Amniotic epithelial cell (primary cell): ENCODE measurements at regions not wholly inside any gene's neighbourhood (a gene's known extent, or its start where the extent isn't known, plus 50 kb on each side); places are given as distances from the start of the nearest gene placed in this dataset.
A peak's percentile ranks its signal among the peaks of the same experiment; 100 is the strongest.

Experiments used
- DNase-seq: peaks from one replicate; pipeline ENCODE4 v3.0.0-alpha.2; 2010; ENCODE audit warnings: low read depth

DNA sequence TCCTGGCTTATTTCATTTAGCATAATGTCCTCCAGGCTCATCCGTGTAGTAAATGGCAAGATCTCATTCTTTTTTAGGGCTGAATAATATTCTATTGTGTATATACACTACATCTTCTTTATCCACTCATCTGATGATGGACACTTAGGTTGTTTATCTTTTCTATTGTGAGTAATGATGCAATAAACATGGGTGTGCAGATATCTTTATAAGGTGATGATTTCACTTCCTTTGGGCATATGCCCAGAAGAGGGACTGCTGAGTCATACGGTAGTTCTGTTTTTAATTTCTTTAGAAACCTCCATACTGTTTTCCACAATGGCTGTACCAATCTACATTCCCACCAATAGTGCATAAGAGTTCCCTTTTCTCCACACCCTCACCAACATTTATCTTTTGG lies 317.6 kb upstream of the CNKSR2 start:
- peak; percentile 53 for DNase-seq

DNA sequence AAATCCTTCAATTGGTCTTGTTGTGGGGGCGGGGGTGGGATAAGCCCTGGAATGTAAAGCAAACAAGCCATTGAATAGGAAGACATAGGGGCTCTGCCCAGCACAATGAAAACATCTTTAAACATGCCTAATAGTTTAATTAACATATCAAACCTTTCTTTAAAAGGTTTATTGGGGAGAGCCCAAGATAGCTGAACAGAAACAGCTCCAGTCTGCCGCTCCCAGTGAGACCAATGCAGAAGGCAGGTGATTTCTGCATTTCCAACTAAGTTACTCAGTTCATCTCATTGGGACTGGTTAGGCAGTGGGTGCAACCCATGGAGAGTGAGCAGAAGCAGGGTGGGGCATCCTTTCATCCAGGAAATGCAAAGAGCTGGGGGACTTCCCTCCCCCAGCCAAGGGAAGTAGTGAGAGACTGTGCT lies 327.2 kb upstream of the CNKSR2 start:
- DNase-seq, result no peak

DNA sequence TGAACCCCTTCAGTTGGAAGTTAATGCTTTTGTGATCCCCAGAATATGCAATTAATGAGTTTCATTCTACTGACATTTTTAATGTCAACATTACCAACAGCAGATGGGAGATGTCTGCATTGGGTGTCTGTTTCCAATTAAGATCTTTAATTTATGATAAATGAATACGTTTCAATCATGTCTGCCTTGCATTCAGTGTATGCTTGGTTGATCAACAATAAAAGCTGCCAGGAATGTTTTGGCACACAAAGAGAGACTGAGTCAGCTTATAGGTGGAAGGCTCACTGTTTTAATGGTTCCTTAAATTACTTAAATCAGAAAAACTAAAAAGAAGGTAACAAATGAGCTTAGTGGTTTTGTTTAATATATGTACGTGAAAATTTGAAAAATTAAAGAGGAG lies 359.9 kb upstream of the CNKSR2 start:
- DNase-seq, result no peak

DNA sequence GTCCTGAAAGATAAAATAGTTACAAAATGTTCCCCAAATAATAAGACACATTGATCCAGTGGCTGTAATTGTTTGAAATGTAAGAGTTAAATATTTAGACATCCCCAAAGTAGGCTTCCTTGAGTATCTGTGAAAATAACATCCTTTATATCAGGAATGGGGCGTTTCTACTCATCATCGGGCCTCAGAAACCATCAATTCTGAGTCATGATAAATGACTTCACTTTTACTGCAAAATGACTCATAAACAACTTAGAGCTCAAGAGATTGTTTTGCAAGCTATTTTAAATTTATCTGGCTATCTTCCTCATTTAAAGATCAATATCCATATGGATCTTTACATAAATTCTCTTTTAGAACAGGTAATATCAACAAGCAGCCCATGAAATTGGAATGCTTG lies 369.4 kb upstream of the CNKSR2 start:
- peak; percentile 29 for DNase-seq

DNA sequence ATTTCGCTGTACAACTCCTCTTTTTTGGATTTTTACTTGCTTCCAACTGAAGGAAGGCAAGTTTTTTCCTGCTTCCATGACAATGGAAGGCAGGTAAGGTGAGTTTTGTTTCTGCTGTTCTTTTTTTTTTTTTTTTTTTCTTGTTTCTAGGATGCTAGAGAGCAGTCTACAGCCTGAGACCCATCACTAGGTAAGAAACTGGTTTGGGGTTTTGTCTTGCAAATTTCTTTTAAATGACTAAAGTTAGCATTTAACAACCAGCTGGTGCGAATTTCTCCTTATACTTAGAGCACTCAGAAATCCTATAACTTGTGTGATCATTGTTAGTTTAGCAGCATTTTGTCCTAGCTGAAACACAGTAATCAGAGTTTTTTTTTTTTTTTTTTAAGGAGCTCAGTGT lies 378.4 kb upstream of the CNKSR2 start:
- no peak for DNase-seq

DNA sequence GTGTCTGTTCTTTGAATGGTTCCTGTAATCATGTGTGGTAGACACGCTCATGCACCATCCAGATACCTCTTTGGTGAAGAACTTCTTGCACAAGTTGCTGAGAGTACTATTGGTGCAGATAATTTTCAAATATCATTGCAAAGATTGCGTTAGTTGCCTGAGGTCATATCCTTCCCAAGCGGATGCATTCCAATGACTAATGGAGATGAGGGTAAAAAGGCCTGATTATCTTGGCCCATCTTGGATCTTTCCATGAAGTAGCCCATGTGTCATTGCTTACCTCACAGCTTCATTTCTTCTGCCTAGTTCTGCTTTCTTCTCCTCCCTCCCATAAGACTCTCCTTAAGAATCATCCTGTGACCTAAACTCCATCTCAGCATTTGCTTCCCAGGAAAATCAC lies 384.9 kb upstream of the CNKSR2 start:
- peak; percentile 64 for DNase-seq

DNA sequence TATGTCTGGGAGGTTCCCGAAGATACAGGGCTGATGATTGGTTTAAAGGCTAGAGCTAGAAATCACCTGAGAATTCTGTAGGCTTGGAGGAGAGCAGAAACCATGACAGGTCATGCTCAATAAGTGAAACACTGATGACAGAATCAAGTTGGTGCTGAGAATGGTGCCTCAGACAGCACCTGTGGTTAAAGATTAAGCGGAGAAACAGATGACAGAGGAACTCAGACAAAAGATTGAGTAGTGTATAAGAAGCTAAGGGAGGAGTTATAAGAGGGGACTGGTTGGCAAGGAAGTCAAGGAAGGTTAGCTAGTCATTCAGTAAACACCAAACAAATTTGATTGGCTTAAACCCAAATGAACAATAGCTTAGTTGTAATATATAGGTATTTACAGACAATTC lies 385.4 kb upstream of the CNKSR2 start:
- no peak for DNase-seq

DNA sequence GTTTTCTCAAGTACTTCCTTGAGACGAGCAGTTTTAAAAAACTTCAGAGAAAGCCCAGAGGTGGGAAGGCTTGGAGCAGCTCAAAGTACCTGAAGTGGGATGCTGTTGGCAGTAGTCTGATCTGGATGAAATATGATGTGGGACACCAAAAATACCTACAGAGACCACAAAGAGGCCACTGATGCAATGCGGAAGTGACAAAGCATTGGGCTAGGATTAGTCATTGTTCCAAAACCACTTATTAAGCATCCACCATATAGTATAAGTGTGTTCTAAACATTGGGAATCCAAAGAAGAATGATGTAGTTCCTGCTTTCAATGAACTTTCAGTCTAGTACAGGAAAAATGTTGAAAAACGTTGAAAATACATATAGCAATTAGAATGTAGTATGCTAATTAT lies 386.1 kb upstream of the CNKSR2 start:
- DNase-seq, result peak; percentile 78

DNA sequence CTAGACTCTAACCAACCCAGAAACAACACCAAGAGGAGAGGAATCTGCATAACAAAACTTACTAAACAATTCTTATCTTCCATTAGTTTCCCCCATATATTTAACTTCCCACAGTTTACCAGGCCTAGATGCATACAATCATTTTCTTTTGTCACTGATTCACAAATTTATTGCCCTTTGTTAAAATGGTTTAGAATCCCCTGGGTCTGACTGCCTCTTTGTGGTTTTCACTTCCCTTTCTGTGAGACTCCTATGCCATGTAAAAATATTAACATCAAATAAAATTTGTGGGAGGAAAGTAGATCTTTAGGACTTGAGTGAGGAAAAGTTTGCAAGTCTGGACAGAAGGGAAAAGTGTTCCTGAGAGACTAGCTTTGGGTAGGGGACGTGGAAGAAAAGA lies 393.8 kb upstream of the CNKSR2 start:
- no peak for DNase-seq

DNA sequence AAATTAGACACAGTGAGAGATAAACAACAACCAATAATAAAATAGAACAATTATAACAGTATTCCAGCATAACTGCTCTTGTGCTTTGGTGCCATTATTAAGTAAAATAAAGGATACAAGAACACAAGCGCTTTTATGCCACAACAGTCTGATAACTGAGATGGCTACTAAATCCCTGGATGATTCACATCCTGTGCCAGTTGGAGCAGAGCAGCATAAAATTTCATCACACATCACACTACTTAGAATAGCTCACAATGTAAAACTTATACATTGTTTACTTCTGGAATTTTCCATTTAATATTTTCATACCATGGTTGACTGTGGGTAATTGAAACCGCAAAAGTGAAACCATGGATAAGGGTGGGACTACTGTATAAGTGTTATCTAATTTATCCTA lies 399.9 kb upstream of the CNKSR2 start:
- DNase-seq, result peak; percentile 86

DNA sequence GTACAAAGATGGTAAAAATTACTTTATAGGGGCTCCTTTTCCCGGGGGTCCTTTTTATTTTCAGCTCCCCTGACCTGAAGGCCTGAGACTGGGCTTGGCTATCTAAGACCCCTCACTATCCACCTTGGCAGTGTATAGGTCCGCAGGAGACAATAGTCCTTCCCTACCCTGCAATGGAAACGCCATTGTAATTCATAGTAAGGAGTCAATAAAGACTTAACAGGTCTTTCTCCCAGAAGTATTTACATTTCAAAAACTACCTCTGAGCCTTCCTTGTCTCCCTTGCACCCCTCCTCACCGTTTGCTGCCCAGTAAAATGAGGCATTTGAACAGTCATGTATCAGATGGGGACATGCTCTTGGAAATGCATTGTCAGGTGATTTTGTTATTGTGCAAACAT lies 401.2 kb upstream of the CNKSR2 start:
- DNase-seq, result no peak

DNA sequence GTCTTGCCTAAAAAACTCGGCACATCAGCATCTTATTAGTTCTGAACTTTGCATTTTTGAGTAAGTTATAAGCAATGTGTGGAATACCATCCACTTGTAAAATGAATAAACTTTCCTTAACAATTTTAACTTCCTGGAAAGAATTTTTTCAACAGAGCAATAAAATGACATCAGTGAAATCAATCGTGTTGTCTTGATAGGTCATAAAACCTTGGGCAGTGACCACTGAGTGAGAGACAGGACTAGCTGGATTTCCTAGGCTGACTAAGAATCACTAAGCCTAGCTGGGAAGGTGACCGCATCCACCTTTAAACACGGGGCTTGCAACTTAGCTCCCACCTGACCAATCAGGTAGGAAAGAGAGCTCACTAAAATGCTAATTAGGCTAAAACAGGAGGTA lies 403.0 kb upstream of the CNKSR2 start:
- no peak for DNase-seq

DNA sequence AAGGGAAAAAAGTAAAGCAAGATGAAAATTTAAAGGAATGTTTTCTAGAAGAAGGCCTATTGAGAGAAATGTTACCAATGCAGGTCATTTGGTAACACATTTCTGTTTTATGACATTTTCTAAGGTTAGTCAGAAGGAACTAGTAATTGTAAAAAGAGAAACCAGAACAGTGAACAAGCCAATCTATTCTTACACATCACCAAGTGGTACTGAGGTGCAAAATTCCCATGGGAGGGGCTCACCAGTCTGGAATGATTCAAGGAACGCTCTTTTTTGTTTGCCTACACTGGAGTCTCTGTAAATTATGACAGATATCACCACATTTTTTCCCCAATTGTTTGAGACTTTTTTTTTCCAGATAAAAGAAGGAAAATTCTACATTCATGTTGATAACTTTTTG lies 404.7 kb upstream of the CNKSR2 start:
- DNase-seq, result no peak

DNA sequence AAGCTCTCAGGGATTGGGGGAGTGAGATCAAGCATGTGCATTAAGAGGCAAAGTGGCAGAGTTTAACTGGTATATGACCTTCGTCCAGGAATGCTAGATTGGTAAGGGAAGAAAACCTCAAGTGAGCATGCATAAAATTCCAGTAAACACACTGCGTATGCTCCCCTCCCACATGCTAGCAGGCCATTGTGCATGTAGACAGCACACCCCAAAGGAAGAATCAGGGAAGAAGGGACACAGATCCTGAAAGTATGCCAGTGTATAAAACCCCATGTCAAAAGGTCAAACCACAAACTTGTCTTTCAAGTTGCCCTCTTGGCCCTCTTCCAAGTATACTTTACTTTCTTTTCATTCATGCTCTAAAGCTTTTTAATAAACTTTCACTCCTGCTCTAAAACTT lies 405.2 kb upstream of the CNKSR2 start:
- DNase-seq, result peak; percentile 82

DNA sequence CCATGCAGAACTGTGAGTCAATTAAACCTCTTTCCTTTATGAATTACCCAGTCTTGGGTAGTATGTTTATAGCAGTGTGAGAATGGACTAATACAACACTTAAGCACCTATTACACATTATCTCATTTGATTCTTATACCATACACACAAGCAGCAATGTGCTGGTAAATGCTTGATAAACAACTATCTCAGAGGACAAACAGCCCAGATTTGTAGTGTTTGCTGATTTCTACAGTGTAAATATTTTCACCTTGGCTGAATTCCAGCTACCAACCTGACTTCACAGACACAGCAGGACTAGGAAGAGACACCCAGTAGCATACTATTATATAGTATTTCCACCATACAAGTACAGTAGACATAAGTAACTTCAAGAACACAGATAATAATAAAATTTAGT lies 406.5 kb upstream of the CNKSR2 start:
- no peak for DNase-seq

DNA sequence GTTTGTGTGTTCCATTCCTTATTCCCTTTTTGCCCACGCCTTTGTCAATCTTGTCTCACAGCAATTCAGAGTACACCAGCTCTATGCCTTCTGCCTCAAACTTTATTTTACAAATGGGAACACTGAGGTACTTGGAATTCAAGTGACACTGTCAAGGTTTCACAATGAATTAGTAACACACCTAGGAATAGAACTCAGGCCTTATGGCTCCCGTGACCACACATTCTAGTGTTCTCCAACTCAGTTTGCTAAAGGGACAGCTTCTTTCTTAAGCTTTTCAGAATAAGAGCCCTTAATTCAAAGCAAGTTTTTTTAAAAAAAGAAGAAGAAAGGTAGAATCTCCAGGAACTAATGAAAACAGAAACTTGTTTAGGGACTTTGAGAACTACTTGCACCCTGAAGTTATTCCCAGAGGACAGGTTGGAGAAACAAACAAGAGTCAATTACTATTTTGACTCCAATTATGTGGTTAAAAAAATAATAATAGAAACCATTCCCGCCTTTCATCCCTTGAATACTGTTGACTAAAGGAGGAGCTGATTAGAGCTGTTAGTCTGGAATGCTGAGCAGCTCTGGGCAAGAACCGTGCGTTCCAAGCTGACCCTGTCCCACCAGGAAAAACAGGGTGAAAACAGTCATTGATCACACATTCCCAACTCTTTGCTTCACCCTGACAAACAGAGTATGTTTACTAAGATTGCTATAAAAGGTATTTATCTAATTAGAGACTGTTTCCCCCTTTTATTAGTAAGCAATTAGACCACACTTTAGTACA lies 408.8 kb upstream of the CNKSR2 start:
- no peak for DNase-seq

DNA sequence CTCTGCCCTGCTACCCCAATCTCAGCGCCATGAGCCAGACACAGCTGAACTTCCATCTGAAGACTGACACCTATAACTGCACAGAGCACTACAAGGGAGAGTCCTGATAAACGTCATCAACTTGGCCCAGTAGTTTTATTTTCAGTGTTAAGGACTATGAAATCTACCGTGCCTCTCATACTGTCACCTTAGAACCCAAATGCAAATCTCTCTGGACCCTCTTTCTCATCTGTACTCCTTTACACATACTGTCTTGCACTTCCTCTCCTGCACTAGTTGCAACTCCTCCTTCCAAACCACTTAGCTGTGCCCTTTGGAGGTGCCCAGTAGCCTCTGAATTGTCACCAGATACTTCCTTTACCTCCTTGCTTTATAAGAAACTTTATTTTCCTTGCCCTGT lies 420.2 kb upstream of the CNKSR2 start:
- no peak for DNase-seq

DNA sequence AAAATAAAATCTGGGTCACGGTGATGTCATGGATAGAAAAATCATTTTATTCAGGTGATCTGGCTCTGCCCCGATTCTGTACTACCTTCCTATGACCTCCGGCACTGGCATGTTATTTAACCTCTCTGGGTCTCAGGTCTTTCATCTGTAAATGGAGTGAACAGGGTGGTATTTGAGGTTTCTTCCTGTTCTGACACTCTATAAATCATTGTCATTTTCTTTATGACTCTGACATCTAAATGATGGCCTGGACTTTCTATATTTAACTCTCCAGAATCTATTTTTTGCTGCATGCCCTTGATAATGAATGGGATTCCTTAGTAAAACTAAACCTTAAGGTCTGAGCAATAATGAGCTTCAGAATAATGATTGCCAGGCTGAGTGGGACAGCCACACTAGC lies 422.0 kb upstream of the CNKSR2 start:
- DNase-seq, result no peak

DNA sequence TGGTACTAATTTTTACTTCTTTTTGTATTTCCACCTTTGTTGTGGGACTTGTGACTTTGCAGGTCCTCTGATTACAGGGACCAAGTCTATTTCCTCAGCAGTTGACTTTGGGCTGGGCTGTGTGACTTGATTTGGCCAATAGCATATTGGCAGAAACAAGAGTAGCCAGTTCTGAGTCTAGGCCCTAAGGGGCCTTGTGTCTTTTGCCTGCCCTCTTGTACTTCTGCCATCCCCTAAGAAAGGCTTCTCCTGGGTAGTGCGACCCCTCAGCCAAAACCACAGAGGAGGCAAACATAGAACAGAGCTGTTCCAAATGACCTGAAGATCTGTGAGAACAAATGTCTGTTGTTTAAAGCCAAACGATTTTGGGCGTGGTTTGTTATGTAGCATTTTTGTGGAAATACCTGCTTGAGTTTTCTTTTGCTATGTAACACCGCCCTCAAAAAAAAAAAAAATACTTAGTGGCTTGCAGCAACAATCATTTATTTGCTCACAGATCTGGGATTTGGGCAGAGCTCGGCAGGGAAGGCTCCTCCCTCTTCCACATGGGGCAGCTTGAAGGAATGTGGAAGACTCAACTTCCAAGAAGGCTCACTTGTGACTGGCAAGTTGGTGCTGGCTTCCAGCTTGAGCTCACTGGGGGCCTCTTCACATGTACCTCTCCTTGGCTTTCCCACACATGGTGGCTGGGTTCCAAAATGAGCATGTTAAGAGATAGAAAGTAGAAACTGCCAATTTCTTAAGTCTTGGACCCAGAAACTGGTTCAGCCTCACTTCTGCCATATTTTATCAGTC lies 423.0 kb upstream of the CNKSR2 start:
- DNase-seq, result no peak

DNA sequence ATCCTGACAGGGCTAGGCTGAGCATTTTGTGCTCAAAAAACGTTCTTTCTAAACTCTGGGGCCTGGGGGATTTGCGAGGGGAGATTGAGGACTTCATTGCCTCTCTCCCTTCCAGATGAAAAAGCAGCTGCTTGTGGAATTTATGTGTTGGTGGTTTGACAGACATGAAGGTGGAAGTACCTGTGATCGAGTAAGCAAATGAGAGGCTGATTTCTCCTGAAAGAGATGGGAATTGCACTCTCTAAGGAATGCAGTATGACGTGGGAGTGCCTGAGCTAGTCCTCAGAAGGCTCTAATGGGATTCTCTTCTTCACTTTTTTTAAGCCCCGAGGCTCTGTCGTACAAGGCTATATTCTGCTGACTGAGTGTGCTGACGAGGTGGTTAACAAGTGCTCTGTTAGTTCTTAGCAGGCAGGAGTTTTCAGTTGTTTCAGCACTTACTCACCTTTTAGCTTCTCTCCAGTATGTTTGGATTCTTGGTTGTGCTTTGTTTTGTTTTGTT lies 426.8 kb upstream of the CNKSR2 start:
- peak; percentile 10 for DNase-seq

DNA sequence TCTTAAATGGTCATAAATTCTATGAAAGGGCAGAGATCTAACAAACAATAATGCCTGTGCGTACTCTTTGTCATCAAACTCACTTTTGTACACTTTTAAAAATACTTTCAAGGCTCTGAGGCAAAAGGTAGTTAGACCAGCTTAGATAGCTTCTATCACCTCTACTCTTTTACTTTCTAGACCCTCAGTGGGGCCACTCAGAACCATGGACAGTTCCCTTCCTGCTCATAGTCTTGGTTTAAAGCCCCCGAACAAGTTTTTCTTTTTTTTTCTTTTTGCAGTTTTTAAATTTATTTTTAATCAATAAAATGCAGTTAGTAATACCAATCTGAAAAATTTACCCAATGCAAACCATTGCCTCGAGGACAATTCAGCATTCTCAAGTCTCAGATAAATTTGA lies 460.5 kb upstream of the CNKSR2 start:
- peak; percentile 19 for DNase-seq

DNA sequence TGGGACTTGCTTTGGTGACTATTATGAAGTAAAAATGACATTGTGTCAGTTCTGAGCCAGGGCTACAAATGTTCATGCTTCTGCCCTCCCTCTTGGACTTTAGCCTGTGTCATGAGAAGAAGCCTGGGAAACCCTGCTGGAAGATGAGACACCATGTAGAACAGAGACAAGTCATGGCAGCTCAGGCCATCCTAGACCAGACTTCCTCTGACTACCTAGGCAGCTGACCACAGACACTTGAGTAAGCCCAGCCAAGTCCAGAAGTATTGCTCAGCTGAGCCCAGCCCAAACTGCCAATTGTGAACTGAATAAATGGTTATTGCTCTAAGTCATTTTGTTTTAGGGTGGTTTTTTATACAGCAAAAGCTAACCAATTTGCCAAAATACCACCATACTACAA lies 467.6 kb upstream of the CNKSR2 start:
- DNase-seq, result peak; percentile 1

DNA sequence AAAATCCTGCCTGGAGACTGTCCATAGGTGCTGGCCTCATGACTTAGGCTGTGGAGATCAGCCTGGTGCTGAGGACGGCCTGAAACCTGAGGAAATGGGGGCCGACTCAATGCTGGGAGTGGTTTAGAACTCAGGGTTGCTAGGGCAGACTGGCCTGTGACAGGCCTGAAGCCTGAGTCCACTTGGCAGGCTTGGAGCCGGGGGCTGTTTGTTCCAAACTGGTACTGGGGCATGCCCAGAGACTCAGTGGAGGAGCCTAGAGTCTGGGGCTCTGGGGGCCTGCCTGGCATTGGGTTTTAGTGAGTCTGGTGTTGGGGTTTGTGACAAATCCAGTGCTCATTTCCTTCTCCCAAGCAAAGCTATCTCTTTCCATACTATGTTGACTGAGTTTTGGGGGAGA lies 489.7 kb upstream of the CNKSR2 start:
- DNase-seq, result no peak

DNA sequence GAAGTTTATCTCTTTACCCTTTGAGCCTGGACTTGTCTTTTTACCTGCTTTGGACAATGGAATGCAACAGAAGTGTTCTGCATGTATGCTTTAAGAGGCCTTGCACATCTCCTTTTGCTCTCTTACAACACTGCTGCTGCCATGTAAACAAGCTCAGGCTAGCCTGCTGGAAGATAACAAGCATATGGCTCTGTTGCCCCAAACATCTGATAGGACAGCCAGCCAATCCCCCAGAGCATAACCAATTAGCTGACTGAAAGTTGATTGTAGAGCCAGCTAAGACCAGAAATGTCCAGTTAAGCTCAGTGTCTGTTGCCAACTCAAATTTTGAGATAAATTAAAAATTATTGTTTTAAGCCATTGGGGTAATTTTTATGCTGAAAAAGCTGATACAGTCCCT lies 510.6 kb upstream of the CNKSR2 start:
- DNase-seq, result no peak
